KMS-11 (cell line): ENCODE measurements at regions not wholly inside any gene's neighbourhood (a gene's known extent, or its start where the extent isn't known, plus 50 kb on each side); places are given as distances from the start of the nearest gene placed in this dataset.

Experiments used
- H2AFZ ChIP-seq: fragments of 200-600 bp; sonication (generic); 2 replicates; pipeline ENCODE4 v1.6.1; 2016; ENCODE audit warnings: antibody characterized with exemption, mixed run types, low read depth
- H3K27ac ChIP-seq: fragments of 200-600 bp; sonication (generic); 2 replicates; pipeline ENCODE4 v1.6.1; 2016; ENCODE audit warnings: mild to moderate bottlenecking, mixed run types
- H3K27me3 ChIP-seq: fragments of 200-600 bp; sonication (generic); 2 replicates; pipeline ENCODE4 v1.6.1; 2017; ENCODE audit warnings: mild to moderate bottlenecking, low read depth, mixed run types, moderate library complexity; ENCODE audit not compliant: insufficient read depth
- H3K36me3 ChIP-seq: fragments of 200-600 bp; sonication (generic); 2 replicates; pipeline ENCODE4 v1.6.1; 2017; ENCODE audit warnings: mild to moderate bottlenecking, mixed run types; ENCODE audit not compliant: insufficient read depth
- H3K4me1 ChIP-seq: fragments of 200-600 bp; sonication (generic); 2 replicates; pipeline ENCODE4 v1.6.1; 2016; ENCODE audit warnings: mild to moderate bottlenecking, low read depth, mixed run types; ENCODE audit not compliant: poor library complexity, severe bottlenecking
- H3K4me2 ChIP-seq: fragments of 200-600 bp; sonication (generic); 2 replicates; pipeline ENCODE4 v1.7.0; 2016; ENCODE audit warnings: mild to moderate bottlenecking, mixed run types
- H3K4me3 ChIP-seq: fragments of 200-600 bp; sonication (generic); IDR thresholded peaks from 2 replicates; pipeline ENCODE4 v1.6.1; 2017; ENCODE audit warnings: low read depth, low read length, mixed read lengths; ENCODE audit not compliant: insufficient read depth
- H3K79me2 ChIP-seq: fragments of 200-600 bp; sonication (generic); 2 replicates; pipeline ENCODE4 v1.6.1; 2016; ENCODE audit warnings: low read depth, mixed run types; ENCODE audit not compliant: insufficient read depth
- H3K9ac ChIP-seq: fragments of 200-600 bp; sonication (generic); 2 replicates; pipeline ENCODE4 v1.6.1; 2016; ENCODE audit warnings: mild to moderate bottlenecking, mixed run types
- H4K20me1 ChIP-seq: fragments of 200-600 bp; sonication (generic); 2 replicates; pipeline ENCODE4 v1.6.1; 2016; ENCODE audit warnings: mild to moderate bottlenecking, mixed run types; ENCODE audit not compliant: insufficient read depth
- CTCF ChIP-seq: fragments of 200-600 bp; sonication (generic); conservative IDR thresholded peaks from 2 replicates; pipeline ENCODE4 v1.6.1; 2017; ENCODE audit warnings: low read depth, mild to moderate bottlenecking, antibody characterized with exemption, low read length, moderate library complexity, mixed read lengths

GRCh38 chr13:90793261-90793820, 554.1 kb upstream of the MIR17HG start:
- no peak overlapping the region for H3K4me2 ChIP-seq
- H3K4me1 ChIP-seq, result no peaks in the 10 kb centered on the region
- no peak overlapping the region for H3K27ac ChIP-seq
- H3K4me3 ChIP-seq, result no peak overlapping the region
- no peaks in the 10 kb centered on the region for H3K27me3 ChIP-seq
- H2AFZ ChIP-seq, result no peak overlapping the region
- no peaks in the 10 kb centered on the region for H3K36me3 ChIP-seq
- H3K9ac ChIP-seq, result no peak overlapping the region
- no peak for TF ChIP-seq CTCF
- no peaks in the 10 kb centered on the region for H3K79me2 ChIP-seq
- H4K20me1 ChIP-seq, result no peaks in the 10 kb centered on the region

- Histone ChIP-seq H3K4me2 (no peak overlapping the region), H3K27me3 (no peaks in the 10 kb centered on the region), H3K36me3 (no peaks in the 10 kb centered on the region), H3K4me1 (no peaks in the 10 kb centered on the region), H3K9ac (no peak overlapping the region), H3K27ac (no peak overlapping the region), H2AFZ (no peak overlapping the region), H3K79me2 (no peaks in the 10 kb centered on the region), H4K20me1 (no peaks in the 10 kb centered on the region), H3K4me3 (no peak overlapping the region)
- no peak for TF ChIP-seq CTCF
Observed at GRCh38 chr13:90796474-90796873, 551.0 kb upstream of the MIR17HG start.

GRCh38 chr13:90797335-90797734, 550.2 kb upstream of the MIR17HG start:
- H3K4me2 ChIP-seq, result no peak overlapping the region
- H3K27me3 ChIP-seq, result no peaks in the 10 kb centered on the region
- H3K79me2 ChIP-seq, result no peaks in the 10 kb centered on the region
- no peaks in the 10 kb centered on the region for H3K36me3 ChIP-seq
- H4K20me1 ChIP-seq, result no peaks in the 10 kb centered on the region
- H3K4me3 ChIP-seq, result no peak overlapping the region
- H3K9ac ChIP-seq, result no peak overlapping the region
- H2AFZ ChIP-seq, result no peak overlapping the region
- TF ChIP-seq CTCF, result no peak
- no peaks in the 10 kb centered on the region for H3K4me1 ChIP-seq
- H3K27ac ChIP-seq, result no peak overlapping the region

GRCh38 chr13:90798381-90798780, 549.1 kb upstream of the MIR17HG start:
- Histone ChIP-seq H4K20me1 (no peaks in the 10 kb centered on the region), H3K4me2 (no peak overlapping the region), H3K27ac (no peak overlapping the region), H3K79me2 (no peaks in the 10 kb centered on the region), H2AFZ (no peak overlapping the region), H3K4me3 (no peak overlapping the region), H3K9ac (no peak overlapping the region), H3K4me1 (no peaks in the 10 kb centered on the region), H3K36me3 (no peaks in the 10 kb centered on the region), H3K27me3 (no peaks in the 10 kb centered on the region)
- no peak for TF ChIP-seq CTCF
